Ovary (tissue), 3 donors: ENCODE measurements at regions not wholly inside any gene's neighbourhood (a gene's known extent, or its start where the extent isn't known, plus 50 kb on each side); places are given as distances from the start of the nearest gene placed in this dataset.

ENCODE experiments used
- CTCF ChIP-seq, 3 donors: fragments of 450-650 bp in 2 of 3; fragments of 200-600 bp in 1 of 3; IDR thresholded peaks; one replicate each; pipeline versions ENCODE4 v1.5.1 to v1.8.0; 2016 to 2022; ENCODE audit warnings: antibody characterized with exemption in 3 of 3, mild to moderate bottlenecking in 1 of 3
- EP300 ChIP-seq: sonication (generic); formaldehyde crosslinking; IDR thresholded peaks from one replicate; pipeline ENCODE4 v1.6.1; 2017; ENCODE audit warnings: antibody characterized with exemption
- POLR2A ChIP-seq: fragments of 450-650 bp; IDR thresholded peaks from one replicate; pipeline ENCODE4 v1.6.1; 2017; ENCODE audit warnings: antibody characterized with exemption, mild to moderate bottlenecking, moderate library complexity
- donor health status: DM: no; HTN: no; CAD: no.

- no peak for TF ChIP-seq CTCF (IDR thresholded peaks at IDR 0.05)
- no peak for TF ChIP-seq POLR2A
- TF ChIP-seq EP300, result no peak
Measured at GRCh38 chr9:121596515-121596914, 54.9 kb upstream of the DAB2IP start.
